H1 (cell line): ENCODE measurements at regions not wholly inside any gene's neighbourhood (a gene's known extent, or its start where the extent isn't known, plus 50 kb on each side); places are given as distances from the start of the nearest gene placed in this dataset.
"Not testable (repeated sequence)": the region's sequence is repeated elsewhere in the genome, so short reads cannot be mapped to it uniquely, and the experiment has no call there.

Experiments used
- CTCF ChIA-PET: fragments of 300-600 bp; sonication (Branson Sonifier 250); formaldehyde crosslinking; loops from one replicate; lab custom pipeline; 2021; ENCODE audit not compliant: partially characterized antibody; lab: Charles Lee
- POLR2A ChIA-PET: fragments of 300-600 bp; sonication (Branson Sonifier 250); formaldehyde crosslinking; loops from one replicate; lab custom pipeline; 2021; ENCODE audit warnings: inconsistent platforms; ENCODE audit not compliant: partially characterized antibody; lab: Charles Lee
- DNase-seq, 2 experiments: peaks; one replicate each; pipeline versions ENCODE4 v3.0.0 to v3.0.0-alpha.2; 2010 to 2022; ENCODE audit warnings: low spot score in 2 of 2, low read depth in 1 of 2, mixed read lengths in 1 of 2
- FAIRE-seq: peaks from 2 replicates; lab custom pipeline; 2011; peaks lifted over from hg19 to GRCh38; lab: Jason Lieb, UNC
- H2AFZ ChIP-seq: 2 replicates; pipeline ENCODE4 v1.8.1; 2012; ENCODE audit warnings: low read length, inconsistent platforms
- H2AK5ac ChIP-seq: 2 replicates; pipeline ENCODE4 v1.6.1; 2013; ENCODE audit warnings: low read depth, low read length
- H2BK120ac ChIP-seq: replicated peaks from 2 replicates; pipeline ENCODE3; 2013; ENCODE audit warnings: low read depth, low read length, inconsistent platforms
- H2BK12ac ChIP-seq: 2 replicates; pipeline ENCODE4 v1.6.1; 2013; ENCODE audit warnings: low read depth, low read length
- H2BK15ac ChIP-seq: 2 replicates; pipeline ENCODE4 v1.6.1; 2013; ENCODE audit warnings: low read length
- H2BK20ac ChIP-seq: 2 replicates; pipeline ENCODE4 v1.6.1; 2013; ENCODE audit warnings: low read length
- H2BK5ac ChIP-seq: 2 replicates; pipeline ENCODE4 v1.6.1; 2013; ENCODE audit warnings: low read depth, low read length
- H3K14ac ChIP-seq: 2 replicates; pipeline ENCODE4 v1.6.1; 2013; ENCODE audit warnings: inconsistent platforms; ENCODE audit not compliant: insufficient read length
- H3K18ac ChIP-seq: 2 replicates; pipeline ENCODE4 v1.6.1; 2013; ENCODE audit warnings: low read length; ENCODE audit errors: extremely low read depth
- H3K23ac ChIP-seq: 2 replicates; pipeline ENCODE4 v1.6.1; 2013; ENCODE audit warnings: inconsistent platforms; ENCODE audit not compliant: insufficient read length
- H3K23me2 ChIP-seq: 2 replicates; pipeline ENCODE4 v1.6.1; 2013; ENCODE audit warnings: low read depth, low read length
- H3K27ac ChIP-seq: 2 replicates; pipeline ENCODE4 v1.6.1; 2011; ENCODE audit warnings: low read depth, low read length, inconsistent platforms
- H3K27me3 ChIP-seq, 4 experiments: replicated peaks in 1 of 4; 1 replicate in 1 of 4; 2 replicates in 3 of 4; pipeline versions ENCODE4 v1.6.1 to v1.8.1; 2011 to 2013; ENCODE audit warnings: low read length in 3 of 4, mild to moderate bottlenecking in 3 of 4, inconsistent platforms in 2 of 4, mixed read lengths in 2 of 4, moderate library complexity in 1 of 4; ENCODE audit not compliant: control insufficient read depth in 3 of 4, insufficient read depth in 3 of 4; ENCODE audit errors: extremely low read depth in 1 of 4
- H3K36me3 ChIP-seq, 4 experiments: 2 replicates each; pipeline versions ENCODE4 v1.6.1 to v1.8.1; 2011 to 2013; ENCODE audit warnings: mild to moderate bottlenecking in 4 of 4, low read length in 3 of 4, moderate library complexity in 2 of 4, control low read depth in 1 of 4, inconsistent platforms in 1 of 4; ENCODE audit not compliant: insufficient read depth in 4 of 4, control insufficient read depth in 2 of 4
- H3K4ac ChIP-seq: replicated peaks from 2 replicates; pipeline ENCODE3; 2013; ENCODE audit warnings: low read length, low read depth, mixed read lengths, inconsistent platforms; ENCODE audit not compliant: insufficient read length
- H3K4me1 ChIP-seq, 4 experiments: replicated peaks in 1 of 4; 1 replicate in 1 of 4; 2 replicates in 3 of 4; pipeline versions ENCODE4 v1.6.1 to v1.8.1; 2011 to 2013; ENCODE audit warnings: low read length in 3 of 4, inconsistent platforms in 2 of 4, mixed read lengths in 1 of 4; ENCODE audit not compliant: insufficient read depth in 4 of 4, control insufficient read depth in 3 of 4
- H3K4me2 ChIP-seq, 2 experiments: 2 replicates each; pipeline versions ENCODE4 v1.6.1 to v1.8.1; 2011 to 2013; ENCODE audit warnings: low read depth in 2 of 2, low read length in 2 of 2, control low read depth in 1 of 2, inconsistent platforms in 1 of 2, mild to moderate bottlenecking in 1 of 2; ENCODE audit not compliant: insufficient read depth in 1 of 2
- H3K4me3 ChIP-seq, 4 experiments: fragments of 200-600, 300-600 bp in 1 of 4; sonication (generic), shearing (Covaris generic), sonication (Bioruptor Twin) in 1 of 4; 2 replicates each; pipeline versions ENCODE4 v1.5.1 to v1.8.1; 2011 to 2016; ENCODE audit warnings: low read length in 4 of 4, low read depth in 3 of 4, control low read depth in 2 of 4, inconsistent platforms in 2 of 4, mild to moderate bottlenecking in 2 of 4, mixed read lengths in 1 of 4, moderate library complexity in 1 of 4; ENCODE audit not compliant: insufficient read depth in 2 of 4; ENCODE audit errors: extremely low read depth in 1 of 4
- H3K56ac ChIP-seq: replicated peaks from 2 replicates; pipeline ENCODE3; 2013; ENCODE audit warnings: low read depth, mild to moderate bottlenecking, mixed read lengths, low read length, inconsistent platforms; ENCODE audit not compliant: insufficient read length
- H3K79me1 ChIP-seq: 2 replicates; pipeline ENCODE4 v1.6.1; 2013; ENCODE audit warnings: low read depth, low read length, control low read depth
- H3K79me2 ChIP-seq, 2 experiments: 2 replicates each; pipeline versions ENCODE4 v1.6.1 to v1.8.1; 2012 to 2013; ENCODE audit warnings: low read length in 2 of 2, mild to moderate bottlenecking in 2 of 2, inconsistent platforms in 1 of 2; ENCODE audit not compliant: insufficient read depth in 2 of 2, control insufficient read depth in 1 of 2
- H3K9ac ChIP-seq, 4 experiments: replicated peaks in 1 of 4; 1 replicate in 1 of 4; 2 replicates in 3 of 4; pipeline versions ENCODE4 v1.6.1 to v1.8.1; 2011 to 2013; ENCODE audit warnings: low read depth in 3 of 4, low read length in 3 of 4, control low read depth in 2 of 4, mild to moderate bottlenecking in 2 of 4, moderate library complexity in 2 of 4, inconsistent platforms in 1 of 4; ENCODE audit errors: extremely low read depth in 1 of 4
- H3K9me3 ChIP-seq, 2 experiments: 2 replicates each; pipeline versions ENCODE4 v1.6.1 to v1.8.1; 2012 to 2013; ENCODE audit warnings: mild to moderate bottlenecking in 2 of 2, moderate library complexity in 2 of 2, control low read depth in 1 of 2, inconsistent platforms in 1 of 2, low read depth in 1 of 2, low read length in 1 of 2, mixed read lengths in 1 of 2; ENCODE audit not compliant: insufficient read depth in 2 of 2
- H4K20me1 ChIP-seq, 2 experiments: replicated peaks in 1 of 2; 2 replicates each; pipeline versions ENCODE3 to v1.8.1; 2011 to 2013; ENCODE audit warnings: inconsistent platforms in 2 of 2, low read length in 2 of 2, mild to moderate bottlenecking in 1 of 2; ENCODE audit not compliant: insufficient read depth in 2 of 2, control insufficient read depth in 1 of 2
- H4K5ac ChIP-seq: 2 replicates; pipeline ENCODE4 v1.6.1; 2013; ENCODE audit warnings: low read length, low read depth, mixed read lengths, inconsistent platforms; ENCODE audit not compliant: insufficient read length
- H4K8ac ChIP-seq: 2 replicates; pipeline ENCODE4 v1.8.0; 2013; ENCODE audit warnings: mild to moderate bottlenecking, moderate library complexity, low read length, inconsistent platforms; ENCODE audit not compliant: insufficient read depth; ENCODE audit errors: extremely low read depth
- H4K91ac ChIP-seq: replicated peaks from 2 replicates; pipeline ENCODE3; 2013; ENCODE audit warnings: low read length, mixed read lengths, inconsistent platforms; ENCODE audit not compliant: insufficient read length
- WGBS, 2 experiments: shearing (Covaris generic) in 1 of 2; methylation state at CpG; one replicate each; pipeline versions ENCODE4 v1.1.6 to v1.1.7; 2013 to 2015; ENCODE audit warnings: low lambda C conversion rate in 2 of 2, mixed read lengths in 2 of 2, inconsistent platforms in 1 of 2, low coverage in 1 of 2, missing lambda C conversion rate in 1 of 2; ENCODE audit not compliant: insufficient replicate concordance in 2 of 2, insufficient coverage in 1 of 2, insufficient read length in 1 of 2; ENCODE audit errors: extremely low coverage in 1 of 2, missing lambda C conversion rate in 1 of 2; 5-methylcytosine and 5-hydroxymethylcytosine counted together

- H4K91ac ChIP-seq, H3K4me1 ChIP-seq, H4K8ac ChIP-seq, DNase-seq, FAIRE-seq, H3K14ac ChIP-seq, H2BK12ac ChIP-seq, H3K9ac ChIP-seq, H3K4me3 ChIP-seq, POLR2A ChIA-PET, H3K4me2 ChIP-seq, H2AK5ac ChIP-seq, H4K20me1 ChIP-seq, H3K27ac ChIP-seq, H2AFZ ChIP-seq, H2BK120ac ChIP-seq, H3K4ac ChIP-seq, H3K23me2 ChIP-seq, H3K56ac ChIP-seq, H2BK20ac ChIP-seq, H3K27me3 ChIP-seq, H3K79me2 ChIP-seq, H3K23ac ChIP-seq, H4K5ac ChIP-seq, H2BK15ac ChIP-seq, H3K18ac ChIP-seq, H2BK5ac ChIP-seq, H3K36me3 ChIP-seq, H3K79me1 ChIP-seq: not testable (repeated sequence)
- WGBS, 2 experiments, result 83% methylated on average over 8 of the region's 8 CpGs; no CpG with 5 or more reads in 1 of the 2 experiments
- CTCF ChIA-PET, result interaction anchor here (0.6 kb wide), 1 partner anchor 125 kb away, joined by 3 read pairs; no protein-coding TSS in a partner anchor
- H3K9me3 ChIP-seq, result peaks cover 17 to 33% of the 10 kb centered on the region in 2 experiments
Observed at GRCh38 chr22:16659273-16659834, 66.7 kb upstream of the CCT8L2 start.
